ENCODE measurements at regions not wholly inside any gene's neighbourhood (a gene's known extent, or its start where the extent isn't known, plus 50 kb on each side); places are given as distances from the start of the nearest gene placed in this dataset.

GRCh38 chr7:13198727-13199126 is 511.3 kb downstream of the ARL4A start:
- no peak for TF ChIP-seq CTCF (IDR thresholded peaks at IDR 0.05; ENCODE audit: low read depth, low read length, poor library complexity, severe bottlenecking)
- no peak for TF ChIP-seq EZH2phosphoT487 (IDR thresholded peaks at IDR 0.05; ENCODE audit: borderline replicate concordance, low read length)

All from DOHH2 (cell line).